ENCODE measurements at regions not wholly inside any gene's neighbourhood (a gene's known extent, or its start where the extent isn't known, plus 50 kb on each side); places are given as distances from the start of the nearest gene placed in this dataset.

- no peak overlapping the region for H2BK15ac ChIP-seq (ENCODE audit: low read depth, low read length)
- H2BK120ac ChIP-seq (ENCODE audit: low read depth, low read length): no peak overlapping the region
- H3K4me3 ChIP-seq (ENCODE audit: insufficient read depth, low read depth, low read length): no peak overlapping the region
- in situ Hi-C loops (cut with MboI; ENCODE audit: low sequenced_read_pairs): no loop called here
- no peak overlapping the region for H3K4me2 ChIP-seq (ENCODE audit: low read depth, low read length)
- H4K20me1 ChIP-seq (ENCODE audit: insufficient read depth, low read length): no peaks in the 10 kb centered on the region
- H3K14ac ChIP-seq (replicated peaks; ENCODE audit: low read depth, low read length): no peak overlapping the region
- H3K23ac ChIP-seq (ENCODE audit: low read depth, low read length): no peak overlapping the region
- H2BK5ac ChIP-seq (ENCODE audit: low read depth, low read length, poor library complexity, severe bottlenecking): no peak overlapping the region
- ATAC-seq (ENCODE audit: low read depth) (no peak), DNase-seq (no peak)
- no peak overlapping the region for H4K5ac ChIP-seq (ENCODE audit: low read depth, low read length)
- H3K9ac ChIP-seq (ENCODE audit: low read depth, low read length): no peak overlapping the region
- H3K4me1 ChIP-seq (ENCODE audit: control insufficient read depth, insufficient read depth, low read length): no peaks in the 10 kb centered on the region
- no peak overlapping the region for H2AK9ac ChIP-seq (replicated peaks; ENCODE audit: low read depth, low read length, poor library complexity)
- H3K56ac ChIP-seq (ENCODE audit: extremely low read depth, insufficient read depth, low read length): no peak overlapping the region
- no peaks in the 10 kb centered on the region for H3K79me1 ChIP-seq (ENCODE audit: low read depth in 1 of 2, low read length in 2 of 2)
- no peak overlapping the region for H2BK20ac ChIP-seq (ENCODE audit: low read depth, low read length)
- no peaks in the 10 kb centered on the region for H3K36me3 ChIP-seq (ENCODE audit: control insufficient read depth, insufficient read depth, low read length)
- dilution Hi-C loops (cut with HindIII; ENCODE audit: low sequenced_read_pairs, unreplicated experiment): no loop called here
- no peak overlapping the region for H4K91ac ChIP-seq (ENCODE audit: insufficient read depth, low read depth, low read length)
- no peak overlapping the region for H3K4ac ChIP-seq (ENCODE audit: low read depth, low read length)
- TF ChIP-seq, protein P1, sequence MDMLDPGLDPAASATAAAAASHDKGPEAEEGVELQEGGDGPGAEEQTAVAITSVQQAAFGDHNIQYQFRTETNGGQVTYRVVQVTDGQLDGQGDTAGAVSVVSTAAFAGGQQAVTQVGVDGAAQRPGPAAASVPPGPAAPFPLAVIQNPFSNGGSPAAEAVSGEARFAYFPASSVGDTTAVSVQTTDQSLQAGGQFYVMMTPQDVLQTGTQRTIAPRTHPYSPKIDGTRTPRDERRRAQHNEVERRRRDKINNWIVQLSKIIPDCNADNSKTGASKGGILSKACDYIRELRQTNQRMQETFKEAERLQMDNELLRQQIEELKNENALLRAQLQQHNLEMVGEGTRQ (IDR thresholded peaks at IDR 0.05; ENCODE audit: low read depth, low read length): no peak
- TF ChIP-seq CHD1 (IDR thresholded peaks at IDR 0.05; ENCODE audit: low read depth, low read length) (no peak), BHLHE40 (IDR thresholded peaks at IDR 0.05; ENCODE audit: low read depth, low read length) (no peak), MXI1 (IDR thresholded peaks at IDR 0.05; ENCODE audit: borderline replicate concordance, low read depth, low read length) (no peak), FOS (IDR thresholded peaks at IDR 0.05; ENCODE audit: low read depth, low read length) (no peak), RFX5 (IDR thresholded peaks at IDR 0.05; ENCODE audit: low read depth, low read length) (no peak)
- TF ChIP-seq, protein P2, sequence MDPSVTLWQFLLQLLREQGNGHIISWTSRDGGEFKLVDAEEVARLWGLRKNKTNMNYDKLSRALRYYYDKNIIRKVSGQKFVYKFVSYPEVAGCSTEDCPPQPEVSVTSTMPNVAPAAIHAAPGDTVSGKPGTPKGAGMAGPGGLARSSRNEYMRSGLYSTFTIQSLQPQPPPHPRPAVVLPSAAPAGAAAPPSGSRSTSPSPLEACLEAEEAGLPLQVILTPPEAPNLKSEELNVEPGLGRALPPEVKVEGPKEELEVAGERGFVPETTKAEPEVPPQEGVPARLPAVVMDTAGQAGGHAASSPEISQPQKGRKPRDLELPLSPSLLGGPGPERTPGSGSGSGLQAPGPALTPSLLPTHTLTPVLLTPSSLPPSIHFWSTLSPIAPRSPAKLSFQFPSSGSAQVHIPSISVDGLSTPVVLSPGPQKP (IDR thresholded peaks at IDR 0.05; ENCODE audit: borderline replicate concordance, low read depth, low read length): no peak
- POLR2A ChIA-PET (ENCODE audit: unreplicated experiment): no interaction called here
- CTCF ChIA-PET: no interaction called here
- H3K18ac ChIP-seq (ENCODE audit: low read depth, low read length): no peak overlapping the region
- H3K9me1 ChIP-seq (ENCODE audit: insufficient read depth, low read length): no peaks in the 10 kb centered on the region
- no peaks in the 10 kb centered on the region for H3K27me3 ChIP-seq (ENCODE audit: control insufficient read depth, insufficient read depth, low read length)
- no CpG with 5 or more reads among the region's 7 CpGs for WGBS, 2 experiments (ENCODE audit: extremely low coverage in 2 of 2, insufficient read length in 1 of 2)
- H3K27ac ChIP-seq (ENCODE audit: insufficient read depth, low read length): no peak overlapping the region
- no peaks in the 10 kb centered on the region for H3K9me3 ChIP-seq (ENCODE audit: control insufficient read depth, insufficient read depth, low read length)
- no peak overlapping the region for H2AFZ ChIP-seq (replicated peaks; ENCODE audit: low read length, poor library complexity)
- intact Hi-C loops (cut with micrococcal nuclease): no loop called here
- no TSS peak for BruUV-seq (replicated peaks)
- H4K8ac ChIP-seq (ENCODE audit: low read depth in 2 of 2, low read length in 2 of 2): no peak overlapping the region
- H2AK5ac ChIP-seq (ENCODE audit: low read depth, low read length): no peak overlapping the region
Observed at GRCh38 chr6:125574604-125575003, 174.8 kb upstream of the HEY2 start.
